ENCODE measurements at regions not wholly inside any gene's neighbourhood (a gene's known extent, or its start where the extent isn't known, plus 50 kb on each side); places are given as distances from the start of the nearest gene placed in this dataset.

- no peak overlapping the region for H3K4me3 ChIP-seq
These were observed 237.9 kb downstream of the HAUS1 start for GRCh38 chr18:46341986-46342525.

More at GRCh38 chr18:46341986-46342525, 237.9 kb downstream of the HAUS1 start:
- Histone ChIP-seq H3K9me3 (replicated peaks; ENCODE audit: control insufficient read depth, insufficient read depth, low read depth, low read length) (no peaks in the 10 kb centered on the region), H3K4me2 (ENCODE audit: insufficient read depth, low read length) (no peak overlapping the region), H3K27ac (ENCODE audit: extremely low read depth, low read depth, low read length) (no peak overlapping the region), H3K79me2 (ENCODE audit: control insufficient read depth, insufficient read depth, low read length) (no peaks in the 10 kb centered on the region), H3K9me1 (ENCODE audit: control insufficient read depth, insufficient read depth, low read length) (no peaks in the 10 kb centered on the region), H3K36me3 (ENCODE audit: control insufficient read depth, insufficient read depth, low read length) (no peaks in the 10 kb centered on the region), H3K9ac (ENCODE audit: insufficient read depth in 1 of 2, low read depth in 2 of 2, low read length in 2 of 2) (no peak overlapping the region), H4K20me1 (replicated peaks; ENCODE audit: control insufficient read depth, insufficient read depth, low read length) (no peaks in the 10 kb centered on the region), H3K27me3 (ENCODE audit: control insufficient read depth in 2 of 2, insufficient read depth in 2 of 2, low read length in 2 of 2) (peaks cover 2 to 43% of the 10 kb centered on the region in 2 experiments; a peak in 2 of 5 replicates), H2AFZ (ENCODE audit: low read depth, low read length) (no peak overlapping the region), H3K4me1 (replicated peaks in 1 of 2; ENCODE audit: control insufficient read depth in 2 of 2, insufficient read depth in 2 of 2, low read length in 2 of 2) (no peaks in the 10 kb centered on the region; a peak in 1 of 5 replicates)
- BruUV-seq (replicated peaks) = no TSS peak
- DNase-seq (ENCODE audit: extremely low read depth in 1 of 4, low spot score in 3 of 4) (no peak), ATAC-seq (no peak), FAIRE-seq (no peak)
- intact Hi-C loops (cut with micrococcal nuclease) (no loop called here), in situ Hi-C loops (cut with MboI) (no loop called here)
- 0% methylated on average over 5 of the region's 6 CpGs for WGBS (ENCODE audit: insufficient coverage, low coverage, missing lambda C conversion rate)
- POLR2A ChIA-PET = no interaction called here
- CTCF ChIA-PET (ENCODE audit: low intra/inter-chr PET ratio) = no interaction called here
- TF ChIP-seq ZNF24 (IDR thresholded peaks at IDR 0.05) = no peak
- no peak for TF ChIP-seq RBM39 (optimal IDR thresholded peaks at IDR 0.05; ENCODE audit: low read depth, low read length)
- no peak for TF ChIP-seq TEAD1 (CRISPR knock-in tag; IDR thresholded peaks at IDR 0.05)
- no peak for TF ChIP-seq HMBOX1 (IDR thresholded peaks at IDR 0.05)
- TF ChIP-seq MAX (CRISPR knock-in tag; IDR thresholded peaks at IDR 0.05) = no peak
- TF ChIP-seq TARDBP (IDR thresholded peaks at IDR 0.05) = no peak
- TF ChIP-seq WHSC1 (IDR thresholded peaks at IDR 0.05; ENCODE audit: low read length) = no peak
- no peak for TF ChIP-seq U2AF1 (optimal IDR thresholded peaks at IDR 0.05; ENCODE audit: low read depth, low read length)
- TF ChIP-seq FOXJ3 (CRISPR knock-in tag; IDR thresholded peaks at IDR 0.05) = no peak
- no peak for TF ChIP-seq NR2F6 (CRISPR knock-in tag; IDR thresholded peaks at IDR 0.05)
- TF ChIP-seq RBM17 (IDR thresholded peaks at IDR 0.05; ENCODE audit: borderline replicate concordance, low read depth, low read length) = no peak
- TF ChIP-seq BRF2 (IDR thresholded peaks at IDR 0.05; ENCODE audit: borderline replicate concordance, insufficient read depth, insufficient read length) = no peak
